Panc1 (cell line): ENCODE measurements at regions not wholly inside any gene's neighbourhood (a gene's known extent, or its start where the extent isn't known, plus 50 kb on each side); places are given as distances from the start of the nearest gene placed in this dataset.

ENCODE experiments used
- ATAC-seq: fragments of 200-7000 bp; cut with Tn5 transposase; 2 replicates; pipeline ENCODE4 v1.9.1; 2020; ENCODE audit warnings: mild to moderate bottlenecking, moderate library complexity
- BruUV-seq: library from RNA; stranded (reverse); fragments of 400-500 nt; replicated peaks from 2 replicates; lab custom pipeline; 2021; lab: Mats Ljungman, UMichigan
- CTCF ChIA-PET: fragments of 300-600 bp; sonication (Branson Sonifier 250); formaldehyde crosslinking; loops from one replicate; lab custom pipeline; 2022; ENCODE audit warnings: antibody characterized with exemption; lab: Charles Lee
- POLR2A ChIA-PET: fragments of 300-600 bp; sonication (Branson Sonifier 250); formaldehyde crosslinking; loops from one replicate; lab custom pipeline; 2022; ENCODE audit warnings: antibody characterized with exemption; lab: Charles Lee
- DNase-seq: peaks from one replicate; pipeline ENCODE4 v3.0.0-alpha.2; 2010; ENCODE audit warnings: low read depth, low spot score
- H3K27ac ChIP-seq: 2 replicates; pipeline ENCODE4 v1.5.1; 2011; ENCODE audit warnings: mild to moderate bottlenecking, low read length, inconsistent platforms
- H3K27me3 ChIP-seq: fragments of 200-500 bp; sonication (Bioruptor generic); 2 replicates; pipeline ENCODE4 v1.6.0; 2014; ENCODE audit warnings: low read length, inconsistent platforms; ENCODE audit not compliant: control insufficient read depth, insufficient read depth
- H3K36me3 ChIP-seq: fragments of 200-500 bp; sonication (Bioruptor generic); 2 replicates; pipeline ENCODE4 v1.5.1; 2014; ENCODE audit warnings: inconsistent platforms, mild to moderate bottlenecking, low read length, moderate library complexity; ENCODE audit not compliant: control insufficient read depth, insufficient read depth
- H3K4me1 ChIP-seq: 2 replicates; pipeline ENCODE4 v1.5.1; 2011; ENCODE audit warnings: inconsistent platforms, mild to moderate bottlenecking, low read length, moderate library complexity; ENCODE audit not compliant: control insufficient read depth, insufficient read depth
- H3K4me3 ChIP-seq, 2 experiments: 2 replicates each; pipeline ENCODE4 v1.5.1; 2011 to 2012; ENCODE audit warnings: low read depth in 2 of 2, low read length in 2 of 2, mild to moderate bottlenecking in 2 of 2, inconsistent platforms in 1 of 2, moderate library complexity in 1 of 2
- H3K9me3 ChIP-seq: fragments of 200-500 bp; sonication (Bioruptor generic); 2 replicates; pipeline ENCODE4 v1.5.1; 2014; ENCODE audit warnings: low read depth, mild to moderate bottlenecking, inconsistent platforms, low read length, moderate library complexity; ENCODE audit not compliant: control insufficient read depth, insufficient read depth
- POLR2AphosphoS5 ChIP-seq: IDR thresholded peaks from 2 replicates; pipeline ENCODE4 v1.6.1; 2012; ENCODE audit warnings: mild to moderate bottlenecking, low read depth, low read length, moderate library complexity
- SIN3A ChIP-seq: IDR thresholded peaks from 2 replicates; pipeline ENCODE4 v1.6.1; 2012; ENCODE audit warnings: low read depth, mild to moderate bottlenecking, low read length, moderate library complexity, borderline replicate concordance; ENCODE audit not compliant: insufficient read depth
- in situ Hi-C: cut with HindIII; loops from 2 replicates; pipeline ENCODE4 v1.10.0; 2016; ENCODE audit warnings: low sequenced_read_pairs, low pct_unique_long_range_greater_than_20kb
- intact Hi-C: fragments of 100-400 bp; cut with micrococcal nuclease; formaldehyde crosslinking; loops from one replicate; pipeline ENCODE4 v1.10.0; 2022; ENCODE audit not compliant: unreplicated experiment
- TF ChIP-seq, protein P1 (sequence below), 2 experiments: IDR thresholded peaks; 2 replicates each; pipeline ENCODE4 v1.6.1; 2011 to 2012; ENCODE audit warnings: low read depth in 2 of 2, control low read depth in 1 of 2, low read length in 1 of 2, mild to moderate bottlenecking in 1 of 2, moderate library complexity in 1 of 2; ENCODE audit not compliant: insufficient read depth in 1 of 2

DNA sequence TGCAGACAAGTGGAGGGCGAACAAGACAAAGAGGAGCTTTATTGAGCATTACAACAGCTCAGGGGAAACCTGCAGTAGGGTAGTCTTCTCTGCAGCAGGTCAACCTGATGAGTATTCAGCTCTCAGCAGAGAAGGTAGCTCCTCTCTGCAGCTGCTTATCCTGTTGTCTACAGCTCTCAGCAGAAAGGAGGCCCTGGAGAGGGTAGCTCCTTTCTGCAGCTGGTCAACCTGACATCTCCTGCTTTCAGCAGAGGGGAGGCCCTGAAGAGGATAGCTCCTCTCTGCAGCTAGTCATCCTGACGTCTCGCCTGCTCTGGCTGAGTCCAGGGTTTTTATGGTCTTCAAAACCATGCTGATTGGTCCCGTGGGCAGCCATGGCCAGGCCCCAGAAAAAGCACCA is 113.6 kb downstream of the CD24 start:
- H3K4me1 ChIP-seq, result no peaks in the 10 kb centered on the region
- ATAC-seq (no peak), DNase-seq (no peak)
- intact Hi-C loops (no loop called here), in situ Hi-C loops (no loop called here)
- H3K27ac ChIP-seq, result no peak overlapping the region
- no TSS peak for BruUV-seq
- H3K4me3 ChIP-seq, result no peak overlapping the region
- H3K9me3 ChIP-seq, result no peaks in the 10 kb centered on the region
- TF ChIP-seq, protein P1, sequence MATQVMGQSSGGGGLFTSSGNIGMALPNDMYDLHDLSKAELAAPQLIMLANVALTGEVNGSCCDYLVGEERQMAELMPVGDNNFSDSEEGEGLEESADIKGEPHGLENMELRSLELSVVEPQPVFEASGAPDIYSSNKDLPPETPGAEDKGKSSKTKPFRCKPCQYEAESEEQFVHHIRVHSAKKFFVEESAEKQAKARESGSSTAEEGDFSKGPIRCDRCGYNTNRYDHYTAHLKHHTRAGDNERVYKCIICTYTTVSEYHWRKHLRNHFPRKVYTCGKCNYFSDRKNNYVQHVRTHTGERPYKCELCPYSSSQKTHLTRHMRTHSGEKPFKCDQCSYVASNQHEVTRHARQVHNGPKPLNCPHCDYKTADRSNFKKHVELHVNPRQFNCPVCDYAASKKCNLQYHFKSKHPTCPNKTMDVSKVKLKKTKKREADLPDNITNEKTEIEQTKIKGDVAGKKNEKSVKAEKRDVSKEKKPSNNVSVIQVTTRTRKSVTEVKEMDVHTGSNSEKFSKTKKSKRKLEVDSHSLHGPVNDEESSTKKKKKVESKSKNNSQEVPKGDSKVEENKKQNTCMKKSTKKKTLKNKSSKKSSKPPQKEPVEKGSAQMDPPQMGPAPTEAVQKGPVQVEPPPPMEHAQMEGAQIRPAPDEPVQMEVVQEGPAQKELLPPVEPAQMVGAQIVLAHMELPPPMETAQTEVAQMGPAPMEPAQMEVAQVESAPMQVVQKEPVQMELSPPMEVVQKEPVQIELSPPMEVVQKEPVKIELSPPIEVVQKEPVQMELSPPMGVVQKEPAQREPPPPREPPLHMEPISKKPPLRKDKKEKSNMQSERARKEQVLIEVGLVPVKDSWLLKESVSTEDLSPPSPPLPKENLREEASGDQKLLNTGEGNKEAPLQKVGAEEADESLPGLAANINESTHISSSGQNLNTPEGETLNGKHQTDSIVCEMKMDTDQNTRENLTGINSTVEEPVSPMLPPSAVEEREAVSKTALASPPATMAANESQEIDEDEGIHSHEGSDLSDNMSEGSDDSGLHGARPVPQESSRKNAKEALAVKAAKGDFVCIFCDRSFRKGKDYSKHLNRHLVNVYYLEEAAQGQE (IDR thresholded peaks at IDR 0.05; ENCODE audit: insufficient read depth in 1 of 2, low read depth in 2 of 2, low read length in 1 of 2), result no peak
- no peaks in the 10 kb centered on the region for H3K27me3 ChIP-seq
- ChIA-PET POLR2A (no interaction called here), CTCF (interaction anchor here (0.5 kb wide), 1 partner anchor 250 kb away, joined by 3 read pairs; no protein-coding TSS in a partner anchor)
- no peaks in the 10 kb centered on the region for H3K36me3 ChIP-seq

- no peaks in the 10 kb centered on the region for H3K4me1 ChIP-seq
- no TSS peak for BruUV-seq
- no peak overlapping the region for H3K4me3 ChIP-seq
- intact Hi-C loops, result no loop called here
- ChIA-PET CTCF (no interaction called here), POLR2A (no interaction called here)
- no peaks in the 10 kb centered on the region for H3K27me3 ChIP-seq
- in situ Hi-C loops, result no loop called here
- H3K27ac ChIP-seq, result no peak overlapping the region
- ATAC-seq, result no peak
- H3K9me3 ChIP-seq, result no peaks in the 10 kb centered on the region
- H3K36me3 ChIP-seq, result no peaks in the 10 kb centered on the region
- no peak for TF ChIP-seq POLR2AphosphoS5
- TF ChIP-seq, protein P1 (IDR thresholded peaks at IDR 0.05; ENCODE audit: insufficient read depth in 1 of 2, low read depth in 2 of 2, low read length in 1 of 2), result no peak
- no peak for TF ChIP-seq SIN3A
- no peak for DNase-seq
Observed at GRCh38 chr6:106858653-106859092, 115.9 kb downstream of the CD24 start.
